ENCODE measurements at regions not wholly inside any gene's neighbourhood (a gene's known extent, or its start where the extent isn't known, plus 50 kb on each side); places are given as distances from the start of the nearest gene placed in this dataset.

GRCh38 chr5:23132231-23132630, 279.1 kb upstream of the CDH12 start:
- TF ChIP-seq ZNF274 (IDR thresholded peaks at IDR 0.05; ENCODE audit: low read depth, low read length) (no peak), YY1 (IDR thresholded peaks at IDR 0.05; ENCODE audit: insufficient read depth, insufficient read length) (no peak), SUZ12 (IDR thresholded peaks at IDR 0.05; ENCODE audit: extremely low read depth, insufficient read depth, insufficient read length) (no peak)

All from NT2/D1 (cell line).